ENCODE measurements at regions not wholly inside any gene's neighbourhood (a gene's known extent, or its start where the extent isn't known, plus 50 kb on each side); places are given as distances from the start of the nearest gene placed in this dataset.

- TF ChIP-seq CTCF (IDR thresholded peaks at IDR 0.05), result no peak
These were observed 256.0 kb upstream of the IRS2 start for GRCh38 chr13:110042253-110042950.

- no peak for TF ChIP-seq CTCF (IDR thresholded peaks at IDR 0.05)
These were observed 251.7 kb upstream of the IRS2 start for GRCh38 chr13:110037925-110038573.

- no peak for TF ChIP-seq CTCF (IDR thresholded peaks at IDR 0.05)
These were observed 249.7 kb upstream of the IRS2 start for GRCh38 chr13:110036060-110036459.

GRCh38 chr13:110034031-110034549, 247.7 kb upstream of the IRS2 start:
- no peak for TF ChIP-seq CTCF (IDR thresholded peaks at IDR 0.05)

GRCh38 chr13:110032969-110033368, 246.6 kb upstream of the IRS2 start:
- no peak for TF ChIP-seq CTCF (IDR thresholded peaks at IDR 0.05)

GRCh38 chr13:110030394-110030928, 244.1 kb upstream of the IRS2 start:
- no peak for TF ChIP-seq CTCF (IDR thresholded peaks at IDR 0.05)

- no peak for TF ChIP-seq CTCF (IDR thresholded peaks at IDR 0.05)
These were observed 242.6 kb upstream of the IRS2 start for GRCh38 chr13:110028838-110029621.

Data from LNCAP (cell line).